ENCODE measurements at regions not wholly inside any gene's neighbourhood (a gene's known extent, or its start where the extent isn't known, plus 50 kb on each side); places are given as distances from the start of the nearest gene placed in this dataset.

GRCh38 chr13:81821259-81821658, 1480.3 kb upstream of the SPRY2 start:
- no peak overlapping the region for H3K9ac ChIP-seq (ENCODE audit: insufficient read depth, low read length, poor library complexity, severe bottlenecking)
- no peak overlapping the region for H2AFZ ChIP-seq (ENCODE audit: insufficient read depth, low read depth, low read length, poor library complexity, severe bottlenecking)
- no peak overlapping the region for H3K27ac ChIP-seq (ENCODE audit: low read depth in 1 of 2, low read length in 2 of 2)
- Mint-ChIP-seq H3K9me3 (peaks cover 0 to 12% (median 6%) of the 10 kb centered on the region in 7 donors), H3K27ac (no peak overlapping the region), H3K4me3 (no peak overlapping the region), H3K4me1 (no peaks in the 10 kb centered on the region), H3K36me3 (no peaks in the 10 kb centered on the region), H3K27me3 (ENCODE audit: low read depth in 3 of 3) (peaks cover 0 to 2% (median 0%) of the 10 kb centered on the region in 3 donors)
- no peak overlapping the region for H3K4me3 ChIP-seq (replicated peaks in 1 of 3; ENCODE audit: low read depth in 2 of 3, low read length in 3 of 3)
- intact Hi-C loops (cut with micrococcal nuclease): no loop called here
- peaks cover 6 to 14% of the 10 kb centered on the region in 2 donors for H3K9me3 ChIP-seq (replicated peaks in 1 of 2; ENCODE audit: control insufficient read depth in 1 of 2, insufficient read depth in 1 of 2, low read length in 2 of 2)
- no peaks in the 10 kb centered on the region for H3K27me3 ChIP-seq (ENCODE audit: control insufficient read depth in 2 of 2, insufficient read depth in 2 of 2, low read length in 2 of 2)
- 93% methylated on average over 2 of the region's 11 CpGs for WGBS (ENCODE audit: insufficient coverage)
- H3K4me1 ChIP-seq (ENCODE audit: control insufficient read depth in 1 of 2, insufficient read depth in 2 of 2, low read length in 2 of 2): no peaks in the 10 kb centered on the region
- H4K20me1 ChIP-seq (ENCODE audit: insufficient read depth, low read length): no peaks in the 10 kb centered on the region
- H3K36me3 ChIP-seq (replicated peaks in 1 of 2; ENCODE audit: control insufficient read depth in 1 of 2, insufficient read depth in 2 of 2, low read length in 2 of 2): no peaks in the 10 kb centered on the region
- H3K4me2 ChIP-seq (replicated peaks; ENCODE audit: extremely low read depth, low read length, poor library complexity, severe bottlenecking): no peak overlapping the region
- H3K79me2 ChIP-seq (ENCODE audit: insufficient read depth, low read length): no peaks in the 10 kb centered on the region
- TF ChIP-seq, protein P1, sequence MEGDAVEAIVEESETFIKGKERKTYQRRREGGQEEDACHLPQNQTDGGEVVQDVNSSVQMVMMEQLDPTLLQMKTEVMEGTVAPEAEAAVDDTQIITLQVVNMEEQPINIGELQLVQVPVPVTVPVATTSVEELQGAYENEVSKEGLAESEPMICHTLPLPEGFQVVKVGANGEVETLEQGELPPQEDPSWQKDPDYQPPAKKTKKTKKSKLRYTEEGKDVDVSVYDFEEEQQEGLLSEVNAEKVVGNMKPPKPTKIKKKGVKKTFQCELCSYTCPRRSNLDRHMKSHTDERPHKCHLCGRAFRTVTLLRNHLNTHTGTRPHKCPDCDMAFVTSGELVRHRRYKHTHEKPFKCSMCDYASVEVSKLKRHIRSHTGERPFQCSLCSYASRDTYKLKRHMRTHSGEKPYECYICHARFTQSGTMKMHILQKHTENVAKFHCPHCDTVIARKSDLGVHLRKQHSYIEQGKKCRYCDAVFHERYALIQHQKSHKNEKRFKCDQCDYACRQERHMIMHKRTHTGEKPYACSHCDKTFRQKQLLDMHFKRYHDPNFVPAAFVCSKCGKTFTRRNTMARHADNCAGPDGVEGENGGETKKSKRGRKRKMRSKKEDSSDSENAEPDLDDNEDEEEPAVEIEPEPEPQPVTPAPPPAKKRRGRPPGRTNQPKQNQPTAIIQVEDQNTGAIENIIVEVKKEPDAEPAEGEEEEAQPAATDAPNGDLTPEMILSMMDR (IDR thresholded peaks at IDR 0.05): no peak
- DNase-seq: no peak

DNA sequence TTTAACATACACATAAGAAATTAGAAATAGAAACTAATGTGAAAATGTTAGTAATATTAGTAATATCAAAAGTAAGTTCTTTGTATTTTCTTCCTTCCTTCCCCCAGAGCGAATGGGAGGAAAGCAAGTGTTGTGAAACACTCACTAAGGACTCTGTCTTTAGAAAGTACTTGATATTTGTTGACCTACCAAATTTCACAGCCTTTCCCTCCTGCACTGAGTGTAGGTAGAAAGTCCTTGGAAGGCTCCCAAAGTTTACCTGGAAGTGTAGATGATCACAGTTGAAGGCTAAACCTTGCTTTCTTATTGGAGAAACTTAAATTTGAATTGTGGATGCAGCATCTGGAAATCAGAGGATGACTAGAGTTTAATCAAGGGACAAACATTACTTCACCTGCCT, 1459.5 kb upstream of the SPRY2 start:
- H3K27ac Mint-ChIP-seq: no peak overlapping the region
- Histone ChIP-seq H3K27ac (ENCODE audit: low read depth in 1 of 2, low read length in 2 of 2) (no peak overlapping the region), H4K20me1 (ENCODE audit: insufficient read depth, low read length) (no peaks in the 10 kb centered on the region), H3K4me2 (replicated peaks; ENCODE audit: extremely low read depth, low read length, poor library complexity, severe bottlenecking) (no peak overlapping the region), H3K79me2 (ENCODE audit: insufficient read depth, low read length) (no peaks in the 10 kb centered on the region), H3K4me1 (ENCODE audit: control insufficient read depth in 1 of 2, insufficient read depth in 2 of 2, low read length in 2 of 2) (no peaks in the 10 kb centered on the region), H3K9ac (ENCODE audit: insufficient read depth, low read length, poor library complexity, severe bottlenecking) (no peak overlapping the region), H3K27me3 (ENCODE audit: control insufficient read depth in 2 of 2, insufficient read depth in 2 of 2, low read length in 2 of 2) (no peaks in the 10 kb centered on the region), H2AFZ (ENCODE audit: insufficient read depth, low read depth, low read length, poor library complexity, severe bottlenecking) (no peak overlapping the region), H3K9me3 (replicated peaks in 1 of 2; ENCODE audit: control insufficient read depth in 1 of 2, insufficient read depth in 1 of 2, low read length in 2 of 2) (peaks cover 0 to 3% of the 10 kb centered on the region in 2 donors), H3K36me3 (replicated peaks in 1 of 2; ENCODE audit: control insufficient read depth in 1 of 2, insufficient read depth in 2 of 2, low read length in 2 of 2) (no peaks in the 10 kb centered on the region), H3K4me3 (replicated peaks in 1 of 3; ENCODE audit: low read depth in 2 of 3, low read length in 3 of 3) (no peak overlapping the region)
- no peaks in the 10 kb centered on the region for H3K4me1 Mint-ChIP-seq
- WGBS (ENCODE audit: insufficient coverage): no CpG with 5 or more reads among the region's 1 CpG
- no peaks in the 10 kb centered on the region for H3K27me3 Mint-ChIP-seq (ENCODE audit: low read depth in 3 of 3)
- TF ChIP-seq, protein P1 (IDR thresholded peaks at IDR 0.05): no peak
- intact Hi-C loops (cut with micrococcal nuclease): no loop called here
- no peak for DNase-seq
- H3K4me3 Mint-ChIP-seq: no peak overlapping the region
- H3K36me3 Mint-ChIP-seq: no peaks in the 10 kb centered on the region
- peaks cover 0 to 2% (median 0%) of the 10 kb centered on the region in 7 donors for H3K9me3 Mint-ChIP-seq

Data from CD14-positive monocyte (primary cell).